ENCODE measurements at regions not wholly inside any gene's neighbourhood (a gene's known extent, or its start where the extent isn't known, plus 50 kb on each side); places are given as distances from the start of the nearest gene placed in this dataset.

- TF ChIP-seq CTCF (IDR thresholded peaks at IDR 0.05; ENCODE audit: low read depth, low read length, missing input control) (no peak), SP1 (IDR thresholded peaks at IDR 0.05) (no peak), TAF1 (conservative IDR thresholded peaks at IDR 0.05) (no peak), MAX (IDR thresholded peaks at IDR 0.05) (no peak), NR2F2 (IDR thresholded peaks at IDR 0.05) (no peak)
Observed at GRCh38 chr9:33676746-33677505, 118.4 kb upstream of the PRSS3 start.
